DOHH2 (cell line): ENCODE measurements at regions not wholly inside any gene's neighbourhood (a gene's known extent, or its start where the extent isn't known, plus 50 kb on each side); places are given as distances from the start of the nearest gene placed in this dataset.
"Not testable (repeated sequence)": the region's sequence is repeated elsewhere in the genome, so short reads cannot be mapped to it uniquely, and the experiment has no call there.

ENCODE experiments used
- H3F3A ChIP-seq: fragments of 200-600 bp; sonication (generic), shearing (Covaris generic); 2 replicates; pipeline ENCODE4 v1.6.0; 2016; ENCODE audit warnings: antibody characterized with exemption, mild to moderate bottlenecking; ENCODE audit not compliant: control insufficient read depth, insufficient read depth
- H3K27ac ChIP-seq: fragments of 200-600 bp; sonication (generic); 2 replicates; pipeline ENCODE4 v1.5.1; 2014; ENCODE audit warnings: low read depth, mild to moderate bottlenecking, low read length, moderate library complexity
- H3K27me3 ChIP-seq: fragments of 200-600 bp; sonication (generic); 2 replicates; pipeline ENCODE4 v1.6.1; 2014; ENCODE audit warnings: mild to moderate bottlenecking, low read length, mixed read lengths; ENCODE audit not compliant: control insufficient read depth
- H3K36me3 ChIP-seq: fragments of 200-600 bp; sonication (generic); 2 replicates; pipeline ENCODE4 v1.6.1; 2014; ENCODE audit warnings: mild to moderate bottlenecking, low read length, moderate library complexity, mixed read lengths; ENCODE audit not compliant: control insufficient read depth
- H3K4me1 ChIP-seq: fragments of 200-600 bp; sonication (generic); 2 replicates; pipeline ENCODE4 v1.6.1; 2014; ENCODE audit warnings: mild to moderate bottlenecking, low read length, mixed read lengths; ENCODE audit not compliant: control insufficient read depth
- H3K4me2 ChIP-seq: fragments of 200-600 bp; sonication (generic); 2 replicates; pipeline ENCODE4 v1.6.0; 2014; ENCODE audit warnings: mild to moderate bottlenecking, low read length, moderate library complexity
- H3K4me3 ChIP-seq: fragments of 200-600 bp; sonication (generic); 2 replicates; pipeline ENCODE4 v1.5.1; 2014; ENCODE audit warnings: mild to moderate bottlenecking, low read length, mixed read lengths
- H3K79me2 ChIP-seq: fragments of 200-600 bp; sonication (generic); 2 replicates; pipeline ENCODE4 v1.6.1; 2014; ENCODE audit warnings: mild to moderate bottlenecking, low read length, mixed read lengths; ENCODE audit not compliant: control insufficient read depth
- H3K9me2 ChIP-seq: fragments of 200-600 bp; sonication (generic); replicated peaks from 2 replicates; pipeline ENCODE4 v1.6.1; 2014; ENCODE audit warnings: mild to moderate bottlenecking, low read length, mixed read lengths; ENCODE audit not compliant: control insufficient read depth
- H3K9me3 ChIP-seq: fragments of 200-600 bp; sonication (generic); 2 replicates; pipeline ENCODE4 v1.6.1; 2014; ENCODE audit warnings: antibody characterized with exemption, low read length, mixed read lengths; ENCODE audit not compliant: control insufficient read depth, insufficient read depth
- H4K20me1 ChIP-seq: fragments of 200-600 bp; sonication (generic); 2 replicates; pipeline ENCODE4 v1.6.0; 2014; ENCODE audit warnings: low read depth, mild to moderate bottlenecking, antibody characterized with exemption, low read length, moderate library complexity; ENCODE audit not compliant: control insufficient read depth, insufficient read depth
- CTCF ChIP-seq: fragments of 200-600 bp; sonication (generic); IDR thresholded peaks from one replicate; pipeline ENCODE4 v1.5.1; 2014; ENCODE audit warnings: antibody characterized with exemption, mild to moderate bottlenecking, low read depth, low read length; ENCODE audit not compliant: poor library complexity, severe bottlenecking
- EZH2phosphoT487 ChIP-seq: fragments of 200-600 bp; sonication (generic); IDR thresholded peaks from 2 replicates; pipeline ENCODE4 v1.6.1; 2017; ENCODE audit warnings: borderline replicate concordance, mild to moderate bottlenecking, antibody characterized with exemption, low read length, moderate library complexity, mixed read lengths

DNA sequence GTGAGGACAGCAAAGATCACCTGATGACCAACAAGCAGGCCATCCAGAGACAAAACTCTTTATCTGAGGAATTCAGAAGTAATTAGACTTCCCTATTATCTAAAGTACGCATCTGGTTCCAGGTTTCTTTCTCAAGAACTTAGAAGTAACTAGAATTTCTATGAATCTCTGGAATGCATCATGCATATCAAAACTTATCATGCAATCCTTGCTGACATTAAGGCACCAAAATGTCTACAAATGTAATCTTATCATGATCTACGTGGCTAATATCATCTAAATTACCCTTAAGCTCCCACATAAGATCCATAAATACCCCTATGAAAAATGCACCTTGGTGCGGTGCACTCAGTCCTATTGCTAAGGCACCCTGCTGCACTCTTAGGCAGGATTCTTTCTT, 488.1 kb upstream of the TLE4 start:
- H3K27ac ChIP-seq = no peak overlapping the region
- TF ChIP-seq CTCF (no peak), EZH2phosphoT487 (no peak)
- no peaks in the 10 kb centered on the region for H3K9me3 ChIP-seq
- H3K27me3 ChIP-seq = no peaks in the 10 kb centered on the region
- no peaks in the 10 kb centered on the region for H3F3A ChIP-seq
- H3K4me3 ChIP-seq = no peak overlapping the region
- H4K20me1 ChIP-seq = no peaks in the 10 kb centered on the region
- H3K79me2 ChIP-seq = no peaks in the 10 kb centered on the region
- no peaks in the 10 kb centered on the region for H3K36me3 ChIP-seq
- no peaks in the 10 kb centered on the region for H3K9me2 ChIP-seq
- H3K4me2 ChIP-seq = no peak overlapping the region
- no peaks in the 10 kb centered on the region for H3K4me1 ChIP-seq

DNA sequence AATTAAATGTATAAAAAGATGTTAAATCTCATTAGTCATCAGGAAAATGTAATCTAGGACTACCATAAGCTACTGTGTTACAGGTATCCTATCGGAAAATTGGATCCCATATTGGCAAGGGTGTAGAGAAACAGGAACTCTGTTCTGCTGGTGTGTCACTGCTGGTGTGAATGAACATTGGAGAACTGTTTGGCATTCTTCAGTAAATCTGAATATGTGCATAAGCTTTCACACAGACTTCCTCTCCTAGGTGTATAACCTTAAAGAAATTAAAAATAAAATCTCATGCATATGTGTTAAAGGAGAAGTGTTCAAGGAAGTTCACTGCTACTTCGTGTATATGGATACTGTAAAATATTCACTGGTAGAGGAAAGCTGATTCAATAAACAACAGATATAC, 484.6 kb upstream of the TLE4 start:
- Histone ChIP-seq H3K4me1 (no peaks in the 10 kb centered on the region), H3K4me2 (no peak overlapping the region), H3K36me3 (no peaks in the 10 kb centered on the region), H3K9me3 (no peaks in the 10 kb centered on the region), H3K4me3 (no peak overlapping the region), H3K79me2 (no peaks in the 10 kb centered on the region), H3K27me3 (no peaks in the 10 kb centered on the region), H3K27ac (no peak overlapping the region), H4K20me1 (no peaks in the 10 kb centered on the region), H3F3A (no peaks in the 10 kb centered on the region), H3K9me2 (no peaks in the 10 kb centered on the region)
- TF ChIP-seq CTCF (no peak), EZH2phosphoT487 (no peak)

GRCh38 chr9:79089054-79089560, 482.7 kb upstream of the TLE4 start:
- no peak for TF ChIP-seq EZH2phosphoT487
- no peak for TF ChIP-seq CTCF
- H3K27ac ChIP-seq = no peak overlapping the region

GRCh38 chr9:79089851-79090250, 481.9 kb upstream of the TLE4 start:
- not testable (repeated sequence) for H3K4me3 ChIP-seq, H3K4me1 ChIP-seq, H3K27me3 ChIP-seq, H3K36me3 ChIP-seq, H3K27ac ChIP-seq, H3K9me3 ChIP-seq, H3K79me2 ChIP-seq, H3F3A ChIP-seq, H4K20me1 ChIP-seq, H3K4me2 ChIP-seq, H3K9me2 ChIP-seq

More at GRCh38 chr9:79089054-79089560, 482.7 kb upstream of the TLE4 start:
- H3K79me2 ChIP-seq = no peaks in the 10 kb centered on the region
- no peaks in the 10 kb centered on the region for H3K9me3 ChIP-seq
- H3K4me1 ChIP-seq = no peaks in the 10 kb centered on the region
- H3K4me2 ChIP-seq = no peak overlapping the region
- H4K20me1 ChIP-seq = no peaks in the 10 kb centered on the region
- H3K4me3 ChIP-seq = no peak overlapping the region
- H3F3A ChIP-seq = no peaks in the 10 kb centered on the region
- H3K27me3 ChIP-seq = no peaks in the 10 kb centered on the region
- H3K9me2 ChIP-seq = no peaks in the 10 kb centered on the region
- H3K36me3 ChIP-seq = no peaks in the 10 kb centered on the region

- H3K27ac ChIP-seq, H3K79me2 ChIP-seq, H3K9me2 ChIP-seq, H3K4me1 ChIP-seq, H3K27me3 ChIP-seq, H3K36me3 ChIP-seq, H3K4me3 ChIP-seq, H3K4me2 ChIP-seq, H3F3A ChIP-seq, H4K20me1 ChIP-seq, H3K9me3 ChIP-seq: not testable (repeated sequence)
These were observed 468.5 kb upstream of the TLE4 start for GRCh38 chr9:79103257-79103656.
